Mammary epithelial cell (primary cell): ENCODE measurements at regions not wholly inside any gene's neighbourhood (a gene's known extent, or its start where the extent isn't known, plus 50 kb on each side); places are given as distances from the start of the nearest gene placed in this dataset.
"Not testable (repeated sequence)": the region's sequence is repeated elsewhere in the genome, so short reads cannot be mapped to it uniquely, and the experiment has no call there.

Experiments
- CTCF ChIP-seq, 2 donors: IDR thresholded peaks in 1 of 2; conservative IDR thresholded peaks in 1 of 2; 2 replicates each; pipeline ENCODE4 v1.5.1; 2011 to 2012; ENCODE audit warnings: inconsistent platforms in 2 of 2, low read length in 2 of 2, mild to moderate bottlenecking in 2 of 2, control low read depth in 1 of 2, low read depth in 1 of 2; ENCODE audit not compliant: insufficient read depth in 1 of 2; ENCODE audit errors: extremely low read depth in 1 of 2
- EZH2 ChIP-seq: IDR thresholded peaks from 2 replicates; pipeline ENCODE4 v1.6.1; 2012; ENCODE audit warnings: low read length, inconsistent platforms, borderline replicate concordance

GRCh38 chr5:152479866-152480265, 74.8 kb upstream of the NMUR2 start:
- not testable (repeated sequence) for TF ChIP-seq CTCF (conservative IDR thresholded peaks at IDR 0.05 in 1 of 2, IDR thresholded peaks at IDR 0.05 in 1 of 2; ENCODE audit: extremely low read depth in 1 of 2, insufficient read depth in 1 of 2, low read depth in 1 of 2, low read length in 2 of 2); EZH2
